Cardiac muscle cell (in vitro differentiated cells and primary cell): ENCODE measurements at regions not wholly inside any gene's neighbourhood (a gene's known extent, or its start where the extent isn't known, plus 50 kb on each side); places are given as distances from the start of the nearest gene placed in this dataset.

Experiments
- DNase-seq, 2 donors: peaks; one replicate each; pipeline versions ENCODE4 v3.0.0 to v3.0.0-alpha.2; 2010 to 2017; ENCODE audit warnings: low read depth in 1 of 2, low spot score in 1 of 2
- H3K27ac ChIP-seq: fragments of 200-600 bp; sonication (generic); 2 replicates; pipeline ENCODE4 v1.5.1; 2016
- H3K27me3 ChIP-seq: fragments of 200-600 bp; sonication (generic); 2 replicates; pipeline ENCODE4 v1.6.0; 2016; ENCODE audit warnings: control low read depth
- H3K36me3 ChIP-seq: fragments of 200-600 bp; sonication (generic); 2 replicates; pipeline ENCODE4 v1.5.1; 2016; ENCODE audit warnings: control low read depth
- H3K4me1 ChIP-seq: fragments of 200-600 bp; sonication (generic); 2 replicates; pipeline ENCODE4 v1.8.1; 2017; ENCODE audit warnings: low read depth, mild to moderate bottlenecking, mixed run types
- H3K4me3 ChIP-seq: fragments of 200-600 bp; sonication (generic); 2 replicates; pipeline ENCODE4 v1.5.1; 2016; ENCODE audit warnings: mild to moderate bottlenecking
- H3K9me3 ChIP-seq: fragments of 200-600 bp; sonication (generic); 2 replicates; pipeline ENCODE4 v1.5.1; 2017; ENCODE audit warnings: low read depth, mild to moderate bottlenecking, control low read depth
- CTCF ChIP-seq: IDR thresholded peaks from 2 replicates; pipeline ENCODE4 v1.5.1; 2012; ENCODE audit warnings: low read depth, mild to moderate bottlenecking, low read length

- no peaks in the 10 kb centered on the region for H3K36me3 ChIP-seq
- no peaks in the 10 kb centered on the region for H3K4me1 ChIP-seq
- H3K27ac ChIP-seq = no peak overlapping the region
- no peak for TF ChIP-seq CTCF
- no peak overlapping the region for H3K4me3 ChIP-seq
- no peak for DNase-seq
- peaks cover 21% of the 10 kb centered on the region for H3K27me3 ChIP-seq
- no peaks in the 10 kb centered on the region for H3K9me3 ChIP-seq
These were observed 94.9 kb upstream of the SLC6A11 start for GRCh38 chr3:10721101-10721500.

GRCh38 chr3:10722911-10723310 is 93.1 kb upstream of the SLC6A11 start:
- Histone ChIP-seq H3K9me3 (no peaks in the 10 kb centered on the region), H3K36me3 (no peaks in the 10 kb centered on the region), H3K27ac (no peak overlapping the region), H3K4me3 (no peak overlapping the region), H3K4me1 (no peaks in the 10 kb centered on the region), H3K27me3 (peaks cover 21% of the 10 kb centered on the region)
- TF ChIP-seq CTCF = no peak
- DNase-seq = no peak

GRCh38 chr3:10723991-10724390 is 92.0 kb upstream of the SLC6A11 start:
- Histone ChIP-seq H3K4me1 (no peaks in the 10 kb centered on the region), H3K27ac (no peak overlapping the region), H3K4me3 (no peak overlapping the region), H3K9me3 (no peaks in the 10 kb centered on the region), H3K36me3 (no peaks in the 10 kb centered on the region), H3K27me3 (peaks cover 21% of the 10 kb centered on the region)
- no peak for TF ChIP-seq CTCF
- DNase-seq = no peak

GRCh38 chr3:10725067-10725466 is 91.0 kb upstream of the SLC6A11 start:
- no peak overlapping the region for H3K27ac ChIP-seq
- peaks cover 21% of the 10 kb centered on the region for H3K27me3 ChIP-seq
- no peaks in the 10 kb centered on the region for H3K36me3 ChIP-seq
- TF ChIP-seq CTCF = no peak
- H3K9me3 ChIP-seq = no peaks in the 10 kb centered on the region
- no peak overlapping the region for H3K4me3 ChIP-seq
- no peaks in the 10 kb centered on the region for H3K4me1 ChIP-seq
- DNase-seq = peak in 1 of 2 donors; percentile 45

GRCh38 chr3:10725846-10726245 is 90.2 kb upstream of the SLC6A11 start:
- H3K4me1 ChIP-seq = no peaks in the 10 kb centered on the region
- no peaks in the 10 kb centered on the region for H3K36me3 ChIP-seq
- no peak overlapping the region for H3K27ac ChIP-seq
- no peaks in the 10 kb centered on the region for H3K9me3 ChIP-seq
- TF ChIP-seq CTCF = no peak
- no peak overlapping the region for H3K4me3 ChIP-seq
- peaks cover 20% of the 10 kb centered on the region for H3K27me3 ChIP-seq
- no peak for DNase-seq

- Histone ChIP-seq H3K4me1 (no peaks in the 10 kb centered on the region), H3K27me3 (peaks cover 11% of the 10 kb centered on the region), H3K27ac (no peak overlapping the region), H3K36me3 (no peaks in the 10 kb centered on the region), H3K4me3 (no peak overlapping the region), H3K9me3 (no peaks in the 10 kb centered on the region)
- TF ChIP-seq CTCF = no peak
- no peak for DNase-seq
These were observed 89.2 kb upstream of the SLC6A11 start for GRCh38 chr3:10726787-10727186.
